ENCODE measurements at regions not wholly inside any gene's neighbourhood (a gene's known extent, or its start where the extent isn't known, plus 50 kb on each side); places are given as distances from the start of the nearest gene placed in this dataset.

- TF ChIP-seq CTCF (IDR thresholded peaks at IDR 0.05): no peak
- no peak for TF ChIP-seq POLR2A (IDR thresholded peaks at IDR 0.05)
Observed at GRCh38 chr10:21352886-21353285, 172.6 kb downstream of the SKIDA1 start.
